NT2/D1 (cell line): ENCODE measurements at regions not wholly inside any gene's neighbourhood (a gene's known extent, or its start where the extent isn't known, plus 50 kb on each side); places are given as distances from the start of the nearest gene placed in this dataset.

Experiments used
- SUZ12 ChIP-seq: IDR thresholded peaks from 2 replicates; pipeline ENCODE4 v1.6.1; 2011; ENCODE audit not compliant: insufficient read length, insufficient read depth; ENCODE audit errors: extremely low read depth
- YY1 ChIP-seq: IDR thresholded peaks from 2 replicates; pipeline ENCODE4 v1.6.1; 2011; ENCODE audit not compliant: insufficient read length, insufficient read depth
- ZNF274 ChIP-seq: IDR thresholded peaks from 2 replicates; pipeline ENCODE4 v1.6.1; 2011; ENCODE audit warnings: mild to moderate bottlenecking, low read depth, low read length

- TF ChIP-seq YY1 = no peak
- no peak for TF ChIP-seq SUZ12
- TF ChIP-seq ZNF274 = no peak
These were observed 159.4 kb downstream of the SIM1 start for GRCh38 chr6:100305209-100305869.
